GM23248 (cell line): ENCODE measurements at regions not wholly inside any gene's neighbourhood (a gene's known extent, or its start where the extent isn't known, plus 50 kb on each side); places are given as distances from the start of the nearest gene placed in this dataset.

ENCODE experiments used
- EZH2 ChIP-seq: fragments of 200-600 bp; sonication (generic); IDR thresholded peaks from 2 replicates; pipeline ENCODE4 v1.6.1; 2018; ENCODE audit warnings: antibody characterized with exemption, mild to moderate bottlenecking; ENCODE audit not compliant: insufficient read depth, poor library complexity, severe bottlenecking
- EZH2phosphoT487 ChIP-seq: fragments of 200-600 bp; sonication (generic); IDR thresholded peaks from 2 replicates; pipeline ENCODE4 v1.6.1; 2018; ENCODE audit warnings: antibody characterized with exemption, moderate library complexity, mild to moderate bottlenecking, low read depth; ENCODE audit not compliant: insufficient read depth

DNA sequence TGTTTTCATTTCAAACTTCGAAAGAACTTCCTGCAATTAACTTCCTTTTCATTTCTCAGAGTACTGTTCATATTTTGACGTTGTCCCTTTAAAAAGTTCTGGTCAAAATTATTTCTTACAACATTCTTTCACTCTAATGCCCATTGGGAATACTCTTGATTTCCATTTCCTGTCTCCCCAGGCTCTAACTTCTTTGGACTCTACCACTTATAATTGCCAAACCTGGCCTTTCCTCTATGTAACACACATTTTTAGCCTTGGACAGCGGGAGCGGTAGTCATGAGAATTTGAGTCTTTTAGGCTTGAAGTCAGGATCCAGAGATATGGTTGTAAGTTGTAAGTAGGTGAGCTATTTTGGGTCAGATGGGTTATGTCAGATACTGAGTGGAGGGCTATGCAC lies 163.5 kb upstream of the SPRY2 start:
- TF ChIP-seq EZH2phosphoT487 = no peak
- no peak for TF ChIP-seq EZH2
